A549 (cell line): ENCODE measurements at regions not wholly inside any gene's neighbourhood (a gene's known extent, or its start where the extent isn't known, plus 50 kb on each side); places are given as distances from the start of the nearest gene placed in this dataset.

Experiments
- ATAC-seq, 2 experiments: fragments of 200-7000 bp in 1 of 2; fragments of >200 bp in 1 of 2; cut with Nextera tagmentation in 1 of 2; cut with Tn5 transposase in 1 of 2; 3 replicates each; pipeline versions ENCODE4 v1.8.0 to v1.9.1; 2018 to 2020; ENCODE audit warnings: mild to moderate bottlenecking in 1 of 2, moderate library complexity in 1 of 2
- CTCF ChIA-PET: fragments of 300-600 bp; sonication (Branson Sonifier 250); formaldehyde crosslinking; extraction: SDS; loops from one replicate; lab custom pipeline; 2021; ENCODE audit warnings: antibody characterized with exemption, inconsistent platforms; lab: Yijun Ruan, JAX
- POLR2A ChIA-PET: fragments of 350-600 bp; formaldehyde crosslinking; extraction: SDS; loops from one replicate; lab custom pipeline; 2021; ENCODE audit warnings: antibody characterized with exemption, inconsistent platforms; lab: Yijun Ruan, JAX
- DNase-seq, 2 experiments: peaks; one replicate each; pipeline versions ENCODE4 v3.0.0 to v3.0.0-alpha.2; 2011 to 2016; ENCODE audit warnings: low read depth in 1 of 2, low spot score in 1 of 2
- FAIRE-seq: peaks from 2 replicates; lab custom pipeline; 2011; peaks lifted over from hg19 to GRCh38; lab: Jason Lieb, UNC
- H3K27ac ChIP-seq, 2 experiments: fragments of >200 bp; sonication (Bioruptor Twin); formaldehyde crosslinking; 3 replicates each; pipeline ENCODE4 v1.5.1; 2016 to 2017
- H3K4me1 ChIP-seq: fragments of >200 bp; sonication (Bioruptor Twin); formaldehyde crosslinking; 3 replicates; pipeline ENCODE4 v1.6.1; 2016
- H3K4me2 ChIP-seq: fragments of >200 bp; sonication (Bioruptor Twin); formaldehyde crosslinking; 3 replicates; pipeline ENCODE4 v1.6.1; 2016
- H3K4me3 ChIP-seq: fragments of >200 bp; sonication (Bioruptor Twin); formaldehyde crosslinking; 3 replicates; pipeline ENCODE4 v1.5.1; 2016
- H3K9me3 ChIP-seq: fragments of >200 bp; sonication (Bioruptor Twin); formaldehyde crosslinking; 3 replicates; pipeline ENCODE4 v1.6.1; 2016
- BCL3 ChIP-seq: fragments of >200 bp; sonication (Bioruptor Twin); formaldehyde crosslinking; IDR thresholded peaks from 3 replicates; pipeline ENCODE4 v1.6.1; 2016
- CEBPB ChIP-seq, 2 experiments: fragments of >200 bp in 1 of 2; sonication (Bioruptor Twin) in 1 of 2; formaldehyde crosslinking in 1 of 2; IDR thresholded peaks; 2 replicates each; pipeline ENCODE4 v1.6.1; 2012 to 2016
- EHF ChIP-seq: fragments of 250-450 bp; sonication (Bioruptor Pico); IDR thresholded peaks from 2 replicates; pipeline ENCODE4 v1.5.0; 2020; ENCODE audit warnings: mild to moderate bottlenecking
- FOSB ChIP-seq: fragments of 250-450 bp; sonication (Bioruptor Pico); IDR thresholded peaks from 2 replicates; pipeline ENCODE4 v1.5.0; 2020; ENCODE audit warnings: mild to moderate bottlenecking, moderate library complexity
- FOSL2 ChIP-seq, 2 experiments: fragments of 450-650 bp in 1 of 2; fragments of >200 bp in 1 of 2; sonication (Bioruptor Twin) in 1 of 2; formaldehyde crosslinking; IDR thresholded peaks; 2 replicates each; pipeline versions ENCODE4 v1.5.0 to v1.6.1; 2016 to 2020; ENCODE audit warnings: mild to moderate bottlenecking in 1 of 2, moderate library complexity in 1 of 2
- GATA3 ChIP-seq: IDR thresholded peaks from 2 replicates; pipeline ENCODE4 v1.6.1; 2012; ENCODE audit warnings: borderline replicate concordance
- HES2 ChIP-seq: fragments of >200 bp; sonication (Bioruptor Twin); formaldehyde crosslinking; IDR thresholded peaks from 2 replicates; pipeline ENCODE4 v1.6.1; 2016
- HEYL ChIP-seq: fragments of 250-450 bp; sonication (Bioruptor Pico); IDR thresholded peaks from 2 replicates; pipeline ENCODE4 v1.8.0; 2021; ENCODE audit warnings: mild to moderate bottlenecking, moderate library complexity
- HOXA7 ChIP-seq: fragments of 250-450 bp; sonication (Bioruptor Pico); IDR thresholded peaks from 2 replicates; pipeline ENCODE4 v1.5.0; 2020; ENCODE audit warnings: mild to moderate bottlenecking, moderate library complexity
- JUN ChIP-seq, 2 experiments: fragments of >200 bp; sonication (Bioruptor Twin); formaldehyde crosslinking; IDR thresholded peaks; 2 replicates in 1 of 2; 3 replicates in 1 of 2; pipeline ENCODE4 v1.6.1; 2016 to 2017
- JUNB ChIP-seq: fragments of >200 bp; sonication (Bioruptor Twin); formaldehyde crosslinking; IDR thresholded peaks from 2 replicates; pipeline ENCODE4 v1.6.1; 2016
- KDM1A ChIP-seq: fragments of 200-600 bp; sonication (generic); IDR thresholded peaks from 2 replicates; pipeline ENCODE4 v1.6.1; 2016; ENCODE audit warnings: low read depth, mild to moderate bottlenecking
- KDM5A ChIP-seq: fragments of 200-600 bp; sonication (generic); IDR thresholded peaks from 2 replicates; pipeline ENCODE4 v1.6.1; 2016; ENCODE audit warnings: antibody characterized with exemption, mild to moderate bottlenecking
- MAFK ChIP-seq: fragments of 450-650 bp; IDR thresholded peaks from 2 replicates; pipeline ENCODE4 v1.6.1; 2014; ENCODE audit not compliant: partially characterized antibody
- MYC ChIP-seq: IDR thresholded peaks from 2 replicates; pipeline ENCODE4 v1.6.1; 2012; ENCODE audit warnings: mild to moderate bottlenecking, inconsistent platforms, low read length, improper control_type of control experiment, borderline replicate concordance
- NPAS2 ChIP-seq: fragments of 250-450 bp; sonication (Bioruptor Pico); IDR thresholded peaks from 2 replicates; pipeline ENCODE4 v1.8.0; 2022; ENCODE audit warnings: mild to moderate bottlenecking, moderate library complexity, borderline replicate concordance
- PBX3 ChIP-seq: IDR thresholded peaks from 2 replicates; pipeline ENCODE4 v1.6.1; 2012
- RARB ChIP-seq: fragments of 250-450 bp; sonication (Bioruptor Pico); IDR thresholded peaks from 2 replicates; pipeline ENCODE4 v1.8.0; 2021; ENCODE audit warnings: mild to moderate bottlenecking, moderate library complexity
- USF2 ChIP-seq: fragments of 450-650 bp; IDR thresholded peaks from 2 replicates; pipeline ENCODE4 v1.6.1; 2014; ENCODE audit warnings: antibody characterized with exemption
- ZC3H11A ChIP-seq: fragments of 450-650 bp; IDR thresholded peaks from 2 replicates; pipeline ENCODE4 v1.6.1; 2014; ENCODE audit warnings: antibody characterized with exemption, mild to moderate bottlenecking
- ZFP36 ChIP-seq: fragments of 450-650 bp; IDR thresholded peaks from 2 replicates; pipeline ENCODE4 v1.6.1; 2014; ENCODE audit warnings: borderline replicate concordance; ENCODE audit not compliant: partially characterized antibody
- WGBS: methylation state at CpG from one replicate; pipeline ENCODE4 v1.1.6; 2017; ENCODE audit errors: missing lambda C conversion rate; 5-methylcytosine and 5-hydroxymethylcytosine counted together

- TF ChIP-seq ZFP36 = no peak
- TF ChIP-seq EHF (CRISPR knock-in tag) = no peak
- TF ChIP-seq FOSL2 (IDR thresholded peaks at IDR 0.05) = no peak
- no peak for TF ChIP-seq FOSL2 (CRISPR knock-in tag; IDR thresholded peaks at IDR 0.05)
Observed at GRCh38 chr5:29069104-29069402, 2030.7 kb upstream of the CDH9 start (continued).

- no peak for FAIRE-seq
- Histone ChIP-seq H3K4me2 (no peak overlapping the region), H3K4me3 (no peak overlapping the region), H3K4me1 (no peaks in the 10 kb centered on the region), H3K27ac (no peak overlapping the region)
- ATAC-seq = no peak
- DNase-seq = no peak
- 36% methylated on average over 1 of the region's 1 CpG for WGBS
- POLR2A ChIA-PET = no interaction called here
- TF ChIP-seq HES2 = no peak
- TF ChIP-seq KDM5A = no peak
- TF ChIP-seq RARB (CRISPR knock-in tag) = no peak
- no peak for TF ChIP-seq MYC
- no peak for TF ChIP-seq HOXA7
- no peak for TF ChIP-seq USF2
- no peak for TF ChIP-seq JUN (IDR thresholded peaks at IDR 0.05)
- TF ChIP-seq KDM1A = no peak
- no peak for TF ChIP-seq GATA3
- no peak for TF ChIP-seq JUNB
- no peak for TF ChIP-seq FOSB (CRISPR knock-in tag)
- TF ChIP-seq, all 56 proteins: peak for 0
- no peaks in the 10 kb centered on the region for H3K9me3 ChIP-seq
- CTCF ChIA-PET = no interaction called here
Observed at GRCh38 chr5:29061381-29061780, 2023.0 kb upstream of the CDH9 start.

GRCh38 chr5:29054694-29055093, 2016.3 kb upstream of the CDH9 start:
- WGBS = 3% methylated on average over 1 of the region's 1 CpG
- POLR2A ChIA-PET = no interaction called here
- no peak for DNase-seq
- CTCF ChIA-PET = no interaction called here
- no peaks in the 10 kb centered on the region for H3K9me3 ChIP-seq
- no peak for FAIRE-seq
- H3K4me1 ChIP-seq = no peaks in the 10 kb centered on the region
- H3K4me3 ChIP-seq = no peak overlapping the region
- no peak overlapping the region for H3K4me2 ChIP-seq
- ATAC-seq = no peak
- no peak for TF ChIP-seq MYC
- TF ChIP-seq JUN (IDR thresholded peaks at IDR 0.05) = no peak
- H3K27ac ChIP-seq = no peak overlapping the region

- 11% methylated on average over 1 of the region's 1 CpG for WGBS
Observed at GRCh38 chr5:29054282-29054681, 2015.9 kb upstream of the CDH9 start.

More at GRCh38 chr5:29054282-29054681, 2015.9 kb upstream of the CDH9 start:
- TF ChIP-seq CEBPB (IDR thresholded peaks at IDR 0.05) (no peak), PBX3 (no peak), MAFK (no peak), FOSL2 (IDR thresholded peaks at IDR 0.05) (no peak), FOSL2 (CRISPR knock-in tag; IDR thresholded peaks at IDR 0.05) (no peak), HEYL (CRISPR knock-in tag) (no peak), BCL3 (no peak), ZC3H11A (no peak), FOSB (CRISPR knock-in tag) (no peak), NPAS2 (CRISPR knock-in tag) (no peak), HOXA7 (no peak), GATA3 (no peak), KDM5A (no peak)
- H3K9me3 ChIP-seq = no peaks in the 10 kb centered on the region
- ATAC-seq = no peak
- no peak overlapping the region for H3K4me2 ChIP-seq
- CTCF ChIA-PET = no interaction called here
- no peak overlapping the region for H3K27ac ChIP-seq
- H3K4me3 ChIP-seq = no peak overlapping the region
- H3K4me1 ChIP-seq = no peaks in the 10 kb centered on the region
- DNase-seq = no peak
- POLR2A ChIA-PET = no interaction called here
- FAIRE-seq = no peak
